GM19372 (cell line): ENCODE measurements at regions not wholly inside any gene's neighbourhood (a gene's known extent, or its start where the extent isn't known, plus 50 kb on each side); places are given as distances from the start of the nearest gene placed in this dataset.

Experiments
- ATAC-seq: cut with Tn5 transposase; IDR thresholded peaks from one replicate; pipeline ENCODE4 v1.9.1; 2021; ENCODE audit warnings: mild to moderate bottlenecking, low read depth, moderate library complexity; ENCODE audit not compliant: unreplicated experiment

DNA sequence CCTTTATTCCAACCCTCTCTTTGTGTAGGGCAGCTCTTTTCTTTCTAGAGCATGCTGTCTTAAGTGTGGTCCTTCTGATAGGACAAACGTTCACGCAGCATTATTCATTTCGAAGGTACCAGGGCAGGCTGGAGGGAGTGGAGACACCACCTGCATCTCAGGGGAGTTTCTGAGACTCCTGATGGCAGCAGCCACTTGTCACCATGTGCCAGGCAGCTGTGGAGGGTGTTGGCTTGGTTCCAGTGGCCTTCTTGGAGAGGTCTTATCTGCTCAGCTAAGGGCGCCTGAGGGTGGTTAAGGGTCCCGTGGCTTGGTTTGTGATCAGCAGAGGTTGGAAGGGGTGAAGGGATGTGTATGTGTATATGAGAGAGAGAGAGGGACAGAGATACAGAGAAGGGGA, 257.1 kb upstream of the EEF2KMT start:
- ATAC-seq, result no peak

DNA sequence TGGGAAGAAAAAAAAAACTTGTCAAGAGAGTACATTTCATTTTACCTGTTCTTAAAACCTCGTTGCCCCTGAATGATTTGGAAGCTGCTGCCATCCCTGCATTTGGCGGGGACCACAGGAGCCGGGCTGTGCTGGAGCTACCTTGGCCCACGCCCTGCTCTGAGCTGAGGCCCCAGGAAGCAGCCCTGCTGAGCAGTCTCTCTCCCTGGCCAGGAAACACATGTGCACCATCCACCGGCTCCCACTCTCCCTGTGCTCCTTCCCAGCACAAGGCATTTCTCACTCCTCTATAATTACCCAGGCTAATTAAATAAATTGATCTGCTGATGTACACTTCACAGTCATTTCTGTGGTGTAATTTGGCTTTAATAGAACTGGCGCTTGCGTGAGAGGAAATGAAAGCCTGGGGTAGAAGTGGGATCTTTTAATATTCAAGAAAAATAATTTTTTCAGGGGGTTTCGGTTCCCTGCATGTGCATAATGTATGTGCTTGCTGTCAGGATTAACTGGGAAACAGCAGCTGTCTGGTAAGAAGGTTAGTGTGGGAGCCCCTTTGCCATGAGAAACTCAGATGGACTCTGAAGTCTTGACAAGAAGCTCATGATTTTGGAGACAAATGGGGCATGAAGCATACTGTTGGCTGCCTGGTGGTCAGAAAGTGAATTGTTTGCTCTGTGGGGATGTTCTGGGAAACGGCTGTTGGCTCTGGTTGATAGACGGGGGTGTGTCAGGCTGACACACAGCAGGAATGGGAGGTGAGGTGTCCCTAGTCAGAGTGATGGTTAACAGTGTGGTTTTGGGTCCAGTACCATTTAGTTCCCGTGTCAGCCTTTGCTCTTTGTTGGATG, 252.3 kb upstream of the EEF2KMT start:
- ATAC-seq, result no peak

DNA sequence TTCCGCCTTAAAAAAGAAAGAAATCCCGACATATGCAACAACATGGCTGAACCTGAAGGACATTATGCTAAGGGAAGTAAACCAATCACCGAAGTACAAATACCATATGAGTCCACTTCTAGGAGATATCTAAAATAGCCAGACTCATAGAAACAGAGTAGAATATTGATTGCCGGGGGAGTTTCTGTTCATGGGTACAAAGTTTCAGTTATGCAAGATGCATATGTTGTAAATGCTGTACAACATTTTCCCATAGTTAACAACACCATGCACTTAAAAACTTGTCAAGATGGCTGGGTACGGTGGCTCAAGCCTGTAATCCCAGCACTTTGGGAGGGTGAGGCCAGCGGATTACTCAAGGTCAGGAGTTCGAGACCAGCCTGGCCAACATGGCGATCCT, 251.5 kb upstream of the EEF2KMT start:
- no peak for ATAC-seq

DNA sequence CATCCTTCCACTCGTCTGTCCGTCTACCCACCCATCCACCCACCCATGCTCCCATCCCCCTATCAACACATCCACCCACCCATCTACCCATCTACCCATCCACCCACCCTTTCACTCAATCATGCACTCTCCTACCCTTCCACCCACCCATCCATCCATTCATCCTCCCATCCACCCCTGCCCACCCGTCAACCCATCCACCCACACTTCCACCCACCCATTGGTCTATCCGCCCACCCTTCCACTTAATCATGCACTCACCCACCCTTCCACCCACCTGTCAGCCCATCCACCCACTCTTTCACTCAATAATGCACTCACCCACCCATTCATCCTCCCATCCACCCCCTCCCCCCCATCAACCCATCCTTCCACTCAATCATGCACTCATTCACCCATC, 250.0 kb upstream of the EEF2KMT start:
- no peak for ATAC-seq

GRCh38 chr16:5336941-5337340, 239.3 kb upstream of the EEF2KMT start:
- no peak for ATAC-seq

DNA sequence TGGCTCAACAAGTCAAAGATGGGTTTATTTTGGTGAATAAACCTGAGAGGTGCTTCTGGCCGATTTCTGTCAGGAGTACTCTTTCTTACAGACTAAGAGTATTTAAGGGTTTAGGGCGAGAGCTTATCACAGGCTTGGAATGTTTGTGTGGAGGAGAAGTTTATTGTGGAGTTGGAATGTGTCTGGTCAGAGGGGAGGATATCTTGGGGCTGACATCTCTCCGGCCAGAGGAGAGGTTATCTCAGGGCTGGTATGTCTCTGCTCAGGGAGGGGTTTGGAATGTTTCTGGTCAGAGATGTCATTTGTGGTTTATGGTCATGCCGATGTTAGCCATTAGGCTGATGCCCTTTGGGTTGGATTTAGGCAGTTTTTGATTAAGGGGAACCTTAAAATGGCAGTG, 236.4 kb upstream of the EEF2KMT start:
- ATAC-seq, result no peak

DNA sequence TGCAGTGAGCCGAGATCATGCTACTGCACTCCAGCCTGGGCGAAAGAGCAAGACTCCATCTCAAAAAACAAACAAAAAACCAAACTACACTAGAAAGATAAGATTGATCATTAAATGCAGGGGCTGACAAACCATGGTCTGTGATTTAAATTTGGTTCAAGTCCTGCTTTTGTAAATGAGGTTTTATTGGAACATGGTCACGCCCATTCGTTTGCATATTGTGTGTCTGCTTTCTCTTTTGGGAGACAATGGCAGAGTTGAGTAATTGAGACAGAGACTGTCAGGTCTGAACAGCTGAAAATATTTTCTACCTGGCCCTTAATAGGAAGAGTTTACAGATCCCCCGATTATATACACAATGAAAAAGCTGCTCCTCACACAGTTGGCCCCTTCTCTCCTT, 235.5 kb upstream of the EEF2KMT start:
- ATAC-seq, result no peak

DNA sequence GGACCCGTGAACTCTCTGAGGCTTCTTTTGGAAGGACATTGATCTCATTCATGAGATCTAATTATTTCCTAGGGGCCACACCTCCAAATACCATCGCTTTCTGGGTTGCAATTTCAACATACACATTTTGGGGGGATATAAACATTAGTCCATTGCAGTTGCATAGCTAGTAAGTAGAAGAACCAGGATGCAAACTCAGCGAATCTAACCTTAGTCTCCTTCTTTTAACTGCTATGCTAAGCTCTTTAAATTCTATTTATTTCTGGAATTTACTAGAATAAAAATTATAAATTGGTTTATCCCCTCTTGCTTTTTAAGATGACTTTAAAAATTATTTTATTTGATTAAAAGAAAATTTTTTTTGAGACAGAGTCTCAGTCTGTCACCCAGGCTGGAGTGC, 232.5 kb upstream of the EEF2KMT start:
- ATAC-seq, result no peak

- ATAC-seq, result no peak
These were observed 231.0 kb upstream of the EEF2KMT start for GRCh38 chr16:5328546-5328945.

DNA sequence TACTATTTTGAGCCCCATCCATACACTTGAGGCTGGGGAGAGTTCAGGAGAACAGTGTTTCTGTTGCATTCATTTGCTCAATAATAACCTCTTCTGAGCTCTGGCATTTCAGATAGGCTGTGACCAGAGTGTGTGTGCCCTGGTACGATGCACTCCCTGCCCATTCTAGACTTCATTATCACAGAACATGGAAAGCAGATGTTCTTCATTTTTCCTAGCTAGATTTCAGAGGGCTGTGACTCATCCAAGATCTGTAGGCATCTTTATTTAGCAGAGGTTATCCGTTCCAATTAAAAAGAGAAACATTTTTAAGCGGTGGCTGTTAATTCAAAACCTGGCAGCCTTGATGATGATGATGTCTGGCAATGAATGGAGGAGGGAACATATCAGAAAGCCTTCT, 228.8 kb upstream of the EEF2KMT start:
- ATAC-seq, result no peak

GRCh38 chr16:5325932-5326331, 228.3 kb upstream of the EEF2KMT start:
- no peak for ATAC-seq

DNA sequence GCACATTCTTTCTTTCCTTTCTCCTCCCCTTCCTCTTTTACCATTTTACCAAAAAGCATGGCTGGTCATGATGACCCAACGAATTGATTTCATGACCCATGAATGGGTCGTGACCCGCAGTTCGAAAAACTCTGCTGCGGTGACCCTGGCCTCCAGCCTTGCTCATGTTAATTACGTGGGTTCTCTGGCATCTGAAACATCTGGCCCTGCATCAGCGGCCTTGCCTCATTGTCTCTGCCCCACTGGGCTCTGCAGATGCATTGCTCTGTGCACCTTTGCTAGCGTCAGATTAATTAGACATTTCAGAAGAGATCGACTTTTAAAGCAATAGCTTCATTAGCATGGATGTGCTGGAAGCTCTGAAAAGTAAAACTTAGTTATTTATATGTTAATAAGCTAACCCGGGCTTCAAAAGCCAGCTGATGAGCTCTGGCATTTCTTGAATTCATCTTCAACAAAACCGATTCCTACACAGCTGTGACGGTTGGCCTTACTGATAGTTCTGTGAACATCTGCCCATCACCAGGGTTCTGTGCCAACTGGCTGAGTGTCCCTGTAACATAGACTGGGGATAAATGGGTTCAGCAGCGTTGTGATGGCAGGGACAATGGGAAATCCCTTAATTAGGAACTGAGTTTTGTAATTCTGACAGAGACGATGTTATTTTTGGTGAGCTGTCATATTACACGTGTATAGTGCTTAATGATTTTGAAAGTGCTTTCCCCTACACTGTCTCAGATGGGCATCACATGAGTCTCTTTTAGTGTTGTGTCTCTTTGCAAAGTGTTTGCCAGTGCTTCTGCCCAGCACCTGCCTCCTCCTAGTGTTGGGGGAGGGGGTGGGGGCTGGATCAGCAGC, 225.9 kb upstream of the EEF2KMT start:
- ATAC-seq, result no peak

DNA sequence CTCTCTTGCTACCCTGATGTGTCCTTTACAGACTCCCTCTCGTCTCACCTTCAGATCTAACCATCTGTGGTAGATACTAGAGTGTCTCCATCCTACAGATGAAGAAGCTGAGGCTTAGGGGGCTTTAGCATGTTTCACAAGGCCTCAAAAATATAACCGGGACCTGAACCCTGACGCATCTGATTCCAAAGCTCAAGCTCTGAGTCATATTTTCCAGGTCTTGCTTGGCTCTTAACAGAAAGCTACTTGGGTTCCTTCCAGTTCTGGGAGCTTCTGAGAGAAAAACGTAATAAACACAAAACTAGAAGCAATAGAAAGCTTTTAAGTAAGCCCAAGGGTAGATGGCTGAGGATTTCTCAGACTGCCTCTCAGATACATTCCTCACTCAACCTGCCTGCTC, 224.3 kb upstream of the EEF2KMT start:
- ATAC-seq, result no peak

DNA sequence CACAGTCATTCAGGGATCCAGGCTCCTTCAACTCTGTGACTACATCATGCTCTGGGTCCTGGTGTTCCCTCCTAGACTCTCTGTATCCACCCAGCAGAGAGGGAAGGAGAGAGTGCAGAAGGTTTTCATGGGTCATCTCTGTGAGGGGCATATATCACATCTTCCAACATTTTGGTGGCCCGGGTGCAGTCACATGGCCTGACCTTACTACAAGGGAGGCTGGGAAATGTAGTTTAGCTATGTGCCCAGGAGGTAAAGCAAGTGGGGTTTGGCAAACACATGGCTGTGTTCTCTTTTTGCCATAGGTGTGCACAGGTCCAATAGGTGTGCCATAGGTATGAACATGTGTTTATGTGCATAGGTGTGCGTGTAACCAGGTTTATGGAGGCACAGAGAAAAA, 222.2 kb upstream of the EEF2KMT start:
- ATAC-seq, result no peak

- no peak for ATAC-seq
These were observed 218.3 kb upstream of the EEF2KMT start for GRCh38 chr16:5315914-5316313.

DNA sequence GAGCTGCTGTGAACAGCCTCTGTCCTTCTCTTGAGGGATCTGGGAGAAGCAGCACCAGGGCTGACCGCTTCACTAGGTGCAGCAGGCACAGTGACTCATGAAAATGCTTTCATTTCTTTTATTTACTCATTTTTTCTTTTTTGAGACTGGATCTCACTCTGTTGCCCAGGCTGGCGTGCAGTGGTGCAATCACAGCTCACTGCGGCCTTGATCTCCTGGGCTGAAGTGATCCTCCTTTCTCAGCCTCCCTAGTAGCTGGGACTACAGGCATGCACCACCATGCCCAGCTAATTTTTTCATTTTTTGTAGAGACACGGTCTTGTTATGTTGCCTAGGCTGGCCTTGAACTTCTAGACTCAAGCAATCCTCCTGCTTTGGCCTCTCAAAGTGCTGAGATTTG, 216.8 kb upstream of the EEF2KMT start:
- ATAC-seq, result no peak

DNA sequence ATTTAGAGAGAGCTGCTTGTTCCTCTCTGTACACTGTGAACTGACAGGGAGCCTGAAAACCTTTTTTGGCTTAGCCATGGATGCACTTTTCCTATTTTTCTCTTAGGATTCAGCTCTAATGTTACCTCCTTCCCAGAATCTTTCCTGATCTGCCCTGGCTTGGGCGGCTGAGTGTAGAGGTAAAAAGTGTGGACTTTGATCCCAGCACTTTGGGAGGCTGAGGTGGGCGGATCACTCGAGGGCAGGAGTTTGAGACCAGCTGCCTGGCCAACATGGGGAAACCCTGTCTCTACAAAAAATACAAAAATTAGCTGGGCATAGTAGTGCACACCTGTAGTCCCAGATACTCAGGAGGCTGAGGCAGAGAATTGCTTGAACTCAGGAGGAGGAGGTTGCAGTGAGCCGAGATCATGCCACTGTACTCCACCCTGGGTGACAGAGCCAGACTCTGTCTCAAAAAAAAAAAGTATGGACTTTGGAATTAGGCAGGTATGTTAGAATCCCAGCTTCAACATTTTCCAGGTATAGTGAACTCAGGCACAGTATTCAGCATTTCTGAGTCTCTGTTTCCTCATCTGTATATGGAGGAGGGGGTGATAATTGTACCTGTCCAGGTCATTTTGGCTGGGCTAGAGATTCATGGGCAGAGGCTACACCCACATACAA, 212.5 kb upstream of the EEF2KMT start:
- ATAC-seq, result no peak

DNA sequence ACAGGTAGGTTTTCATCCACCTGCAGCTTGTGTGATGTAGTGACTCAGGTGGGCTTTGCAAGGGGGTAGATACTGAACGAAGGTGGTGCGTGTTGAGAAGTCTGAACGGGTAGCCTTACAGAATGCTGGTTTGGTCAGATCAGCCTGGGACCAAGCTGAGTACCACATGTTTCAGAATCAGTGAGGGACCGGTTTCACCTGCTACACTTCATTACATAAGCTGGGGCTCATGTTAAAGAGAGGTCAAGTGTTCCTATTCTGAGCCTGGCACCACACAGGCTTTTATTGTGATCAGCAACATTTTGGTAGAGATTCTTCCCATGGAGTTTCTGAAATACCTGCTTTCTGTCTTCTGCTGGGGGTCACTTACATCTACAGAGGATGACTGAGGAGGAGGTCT, 207.4 kb upstream of the EEF2KMT start:
- ATAC-seq, result no peak

GRCh38 chr16:5302372-5303114, 204.9 kb upstream of the EEF2KMT start:
- ATAC-seq, result no peak

DNA sequence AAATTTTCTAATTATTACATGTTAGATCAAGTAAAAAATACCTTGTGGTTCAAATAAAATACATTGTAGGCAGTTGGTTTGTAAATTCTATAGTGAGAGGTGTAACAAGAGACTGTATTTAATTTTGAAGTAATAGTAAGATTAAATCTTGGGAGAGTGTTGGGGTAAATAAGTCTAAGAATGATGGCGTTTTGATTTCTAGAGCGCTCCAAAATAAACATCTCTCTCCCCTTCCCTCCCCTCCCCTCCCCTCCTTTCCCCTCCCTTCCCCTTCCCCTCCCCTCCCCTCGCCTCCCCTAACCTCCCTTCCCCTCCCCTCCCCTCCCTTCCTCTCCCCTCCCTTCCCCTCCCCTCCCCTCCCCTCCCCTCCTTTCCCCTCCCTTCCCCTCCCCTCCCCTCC, 200.6 kb upstream of the EEF2KMT start:
- no peak for ATAC-seq

DNA sequence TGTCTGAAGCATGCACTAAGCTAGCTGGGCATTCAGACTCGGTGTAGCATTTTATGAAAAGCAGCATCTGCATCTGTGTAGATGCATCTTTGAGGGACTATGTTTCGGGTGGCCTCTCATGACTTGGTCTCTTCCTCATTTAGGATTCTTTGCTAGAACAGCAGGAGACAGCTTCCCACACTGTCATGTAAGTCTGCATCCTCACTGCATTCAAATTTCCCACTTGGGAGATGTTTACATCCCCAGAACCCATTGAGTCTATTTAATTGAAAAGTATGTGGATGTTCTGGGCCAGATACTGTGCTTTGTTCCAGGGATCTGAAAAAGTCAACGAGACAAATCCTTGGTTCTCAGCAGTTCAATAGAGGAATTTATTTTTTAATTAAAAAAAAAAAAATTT, 198.6 kb upstream of the EEF2KMT start:
- no peak for ATAC-seq
